Kidney epithelial cell (primary cell): ENCODE measurements at regions not wholly inside any gene's neighbourhood (a gene's known extent, or its start where the extent isn't known, plus 50 kb on each side); places are given as distances from the start of the nearest gene placed in this dataset.

Experiments used
- DNase-seq: peaks from one replicate; pipeline ENCODE4 v3.0.0-alpha.2; 2010; ENCODE audit warnings: low read depth
- H3K27me3 ChIP-seq: 2 replicates; pipeline ENCODE4 v1.6.0; 2011; ENCODE audit warnings: low read length; ENCODE audit not compliant: control insufficient read depth, insufficient read depth
- H3K36me3 ChIP-seq: 2 replicates; pipeline ENCODE4 v1.5.1; 2011; ENCODE audit warnings: low read length; ENCODE audit not compliant: control insufficient read depth, insufficient read depth
- H3K4me3 ChIP-seq: 2 replicates; pipeline ENCODE4 v1.5.1; 2011; ENCODE audit warnings: low read depth, mild to moderate bottlenecking, control low read depth, low read length
- CTCF ChIP-seq: IDR thresholded peaks from 2 replicates; pipeline ENCODE4 v1.5.1; 2011; ENCODE audit warnings: mild to moderate bottlenecking, moderate library complexity, low read length, control low read depth, inconsistent platforms; ENCODE audit not compliant: insufficient read depth, poor library complexity, severe bottlenecking

- Histone ChIP-seq H3K4me3 (no peak overlapping the region), H3K27me3 (no peaks in the 10 kb centered on the region), H3K36me3 (no peaks in the 10 kb centered on the region)
- no peak for DNase-seq
- TF ChIP-seq CTCF = no peak
These were observed 69.4 kb upstream of the ADAMTSL1 start for GRCh38 chr9:18404434-18405029.

- Histone ChIP-seq H3K36me3 (no peaks in the 10 kb centered on the region), H3K4me3 (no peak overlapping the region), H3K27me3 (no peaks in the 10 kb centered on the region)
- TF ChIP-seq CTCF = no peak
- no peak for DNase-seq
These were observed 68.7 kb upstream of the ADAMTSL1 start for GRCh38 chr9:18405240-18405639.

GRCh38 chr9:18410983-18411382 lies 63.0 kb upstream of the ADAMTSL1 start:
- Histone ChIP-seq H3K27me3 (no peaks in the 10 kb centered on the region), H3K36me3 (no peaks in the 10 kb centered on the region), H3K4me3 (no peak overlapping the region)
- TF ChIP-seq CTCF = no peak
- DNase-seq = no peak

- no peak for TF ChIP-seq CTCF
These were observed 52.6 kb upstream of the ADAMTSL1 start for GRCh38 chr9:18421391-18421790.

GRCh38 chr9:18422296-18423036 lies 51.5 kb upstream of the ADAMTSL1 start:
- Histone ChIP-seq H3K36me3 (no peaks in the 10 kb centered on the region), H3K27me3 (no peaks in the 10 kb centered on the region), H3K4me3 (no peak overlapping the region)
- TF ChIP-seq CTCF = no peak
- peak; percentile 25 for DNase-seq

More at GRCh38 chr9:18421391-18421790, 52.6 kb upstream of the ADAMTSL1 start:
- DNase-seq = no peak
- Histone ChIP-seq H3K27me3 (no peaks in the 10 kb centered on the region), H3K4me3 (no peak overlapping the region), H3K36me3 (no peaks in the 10 kb centered on the region)
